GM23338 (cell line): ENCODE measurements at regions not wholly inside any gene's neighbourhood (a gene's known extent, or its start where the extent isn't known, plus 50 kb on each side); places are given as distances from the start of the nearest gene placed in this dataset.

Source experiments
- ATAC-seq: fragments of 200-7000 bp; cut with Tn5 transposase; 3 replicates; pipeline ENCODE4 v1.9.1; 2020
- DNase-seq: peaks from one replicate; pipeline ENCODE4 v3.0.0-alpha.2; 2015; ENCODE audit warnings: low spot score
- H2AFZ ChIP-seq: fragments of 200-600 bp; sonication (generic); 2 replicates; pipeline ENCODE4 v1.8.0; 2016; ENCODE audit warnings: antibody characterized with exemption, mild to moderate bottlenecking, moderate library complexity
- H3F3A ChIP-seq: fragments of 200-600 bp; sonication (generic); replicated peaks from 2 replicates; pipeline ENCODE4 v1.8.0; 2017; ENCODE audit warnings: antibody characterized with exemption, mixed run types, low read depth
- H3K27ac ChIP-seq: fragments of 200-600 bp; sonication (generic); 2 replicates; pipeline ENCODE4 v1.6.1; 2016; ENCODE audit warnings: low read depth
- H3K27me3 ChIP-seq: fragments of 200-600 bp; sonication (generic); 2 replicates; pipeline ENCODE4 v1.8.0; 2016; ENCODE audit warnings: mild to moderate bottlenecking, mixed run types, moderate library complexity; ENCODE audit not compliant: insufficient read depth
- H3K36me3 ChIP-seq: fragments of 200-600 bp; sonication (generic); 2 replicates; pipeline ENCODE4 v1.8.0; 2016; ENCODE audit warnings: mild to moderate bottlenecking; ENCODE audit not compliant: insufficient read depth
- H3K4me1 ChIP-seq: fragments of 200-600 bp; sonication (generic); 2 replicates; pipeline ENCODE4 v1.8.0; 2016; ENCODE audit warnings: mild to moderate bottlenecking, moderate library complexity; ENCODE audit not compliant: insufficient read depth
- H3K4me2 ChIP-seq: fragments of 200-600 bp; sonication (generic); 2 replicates; pipeline ENCODE4 v1.7.1; 2017; ENCODE audit warnings: mixed run types
- H3K4me3 ChIP-seq: fragments of 200-600 bp; sonication (generic); 2 replicates; pipeline ENCODE4 v1.6.1; 2016; ENCODE audit warnings: mixed run types
- H3K79me2 ChIP-seq: fragments of 200-600 bp; sonication (generic); replicated peaks from 2 replicates; pipeline ENCODE4 v1.8.0; 2017; ENCODE audit warnings: mild to moderate bottlenecking; ENCODE audit not compliant: insufficient read depth
- H3K9me2 ChIP-seq: fragments of 200-600 bp; sonication (generic); 2 replicates; pipeline ENCODE4 v1.8.0; 2017; ENCODE audit not compliant: insufficient read depth
- H4K20me1 ChIP-seq: fragments of 200-600 bp; sonication (generic); replicated peaks from 2 replicates; pipeline ENCODE4 v1.8.0; 2017; ENCODE audit warnings: mild to moderate bottlenecking; ENCODE audit not compliant: insufficient read depth
- H3K27ac Mint-ChIP-seq: 2 replicates; pipeline ENCODE4 v1.8.0; 2020; ENCODE audit warnings: inconsistent platforms, mild to moderate bottlenecking, moderate library complexity, mixed read lengths
- H3K27me3 Mint-ChIP-seq: 3 replicates; pipeline ENCODE4 v1.8.0; 2022; ENCODE audit warnings: low read depth, mild to moderate bottlenecking, moderate library complexity, mixed read lengths, inconsistent platforms; ENCODE audit not compliant: insufficient read depth, poor library complexity
- H3K36me3 Mint-ChIP-seq: 3 replicates; pipeline ENCODE4 v1.8.0; 2021; ENCODE audit warnings: low read depth, mild to moderate bottlenecking, inconsistent platforms, moderate library complexity, mixed read lengths
- H3K4me1 Mint-ChIP-seq: 3 replicates; pipeline ENCODE4 v1.8.0; 2020; ENCODE audit warnings: mild to moderate bottlenecking, inconsistent platforms, mixed read lengths
- H3K4me3 Mint-ChIP-seq: 3 replicates; pipeline ENCODE4 v1.8.0; 2021; ENCODE audit warnings: moderate library complexity, mild to moderate bottlenecking, inconsistent platforms, mixed read lengths
- H3K9me3 Mint-ChIP-seq: 3 replicates; pipeline ENCODE4 v1.8.0; 2020; ENCODE audit warnings: moderate library complexity, mild to moderate bottlenecking, inconsistent platforms, mixed read lengths
- CREB1 ChIP-seq: fragments of 250-450 bp; sonication (Bioruptor Pico); IDR thresholded peaks from 2 replicates; pipeline ENCODE4 v1.5.0; 2020; ENCODE audit warnings: low read depth, mild to moderate bottlenecking, moderate library complexity
- CTCF ChIP-seq, 2 experiments: fragments of 200-600 bp in 1 of 2; sonication (generic) in 1 of 2; conservative IDR thresholded peaks; 2 replicates each; pipeline versions ENCODE4 v1.5.1 to v1.6.1; 2016 to 2017; ENCODE audit warnings: antibody characterized with exemption in 2 of 2, low read depth in 2 of 2, mild to moderate bottlenecking in 2 of 2, moderate library complexity in 1 of 2
- EZH2 ChIP-seq: fragments of 200-600 bp; sonication (generic); IDR thresholded peaks from one replicate; pipeline ENCODE4 v1.8.0; 2017; ENCODE audit warnings: antibody characterized with exemption, mild to moderate bottlenecking, low read depth; ENCODE audit not compliant: unreplicated experiment
- NANOG ChIP-seq: IDR thresholded peaks from 2 replicates; pipeline ENCODE4 v1.6.1; 2016; ENCODE audit warnings: antibody characterized with exemption, borderline replicate concordance
- POLR2AphosphoS5 ChIP-seq: IDR thresholded peaks from 2 replicates; pipeline ENCODE4 v1.6.1; 2016; ENCODE audit warnings: antibody characterized with exemption, low read depth
- REST ChIP-seq: IDR thresholded peaks from one replicate; pipeline ENCODE4 v1.6.1; 2018; ENCODE audit warnings: antibody characterized with exemption; ENCODE audit not compliant: unreplicated experiment
- STAT1 ChIP-seq: IDR thresholded peaks from one replicate; pipeline ENCODE4 v1.6.1; 2016; ENCODE audit warnings: antibody characterized with exemption; ENCODE audit not compliant: unreplicated experiment

DNA sequence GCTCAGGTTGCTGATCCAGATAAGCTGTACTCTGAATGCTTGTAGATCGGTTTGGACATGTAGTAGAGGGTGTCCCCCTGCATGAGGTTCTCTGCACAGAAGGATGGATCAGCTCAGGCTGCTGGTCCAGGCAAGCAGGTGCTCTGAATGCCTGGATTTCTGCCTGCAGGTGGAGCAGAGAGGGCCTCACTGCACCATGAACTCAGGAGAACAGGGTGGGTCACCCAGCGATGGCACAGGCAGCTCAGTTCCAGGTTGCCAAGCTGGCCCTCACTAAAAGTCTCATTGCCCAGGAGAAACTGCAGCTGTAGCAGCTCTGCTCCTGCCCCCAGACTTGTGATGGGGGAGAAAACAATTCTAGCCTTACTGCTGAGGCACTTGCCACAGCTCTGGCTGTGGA, 491.8 kb downstream of the XIRP2 start:
- H2AFZ ChIP-seq, result no peak overlapping the region
- H3K4me1 Mint-ChIP-seq, result peaks cover 54% of the 10 kb centered on the region
- H3K4me3 ChIP-seq, result no peak overlapping the region
- ATAC-seq (peak; percentile 46), DNase-seq (no peak)
- peaks cover 58% of the 10 kb centered on the region for H3K4me1 ChIP-seq
- H3K27ac Mint-ChIP-seq, result no peak overlapping the region
- H3K27me3 Mint-ChIP-seq, result peaks cover 4% of the 10 kb centered on the region
- H3K36me3 Mint-ChIP-seq, result no peaks in the 10 kb centered on the region
- H3K4me3 Mint-ChIP-seq, result no peak overlapping the region
- no peak overlapping the region for H3K27ac ChIP-seq
- H3K79me2 ChIP-seq, result peaks cover 45% of the 10 kb centered on the region
- H3F3A ChIP-seq, result no peaks in the 10 kb centered on the region
- no peak overlapping the region for H3K4me2 ChIP-seq
- no peaks in the 10 kb centered on the region for H3K36me3 ChIP-seq
- no peaks in the 10 kb centered on the region for H3K9me2 ChIP-seq
- H3K9me3 Mint-ChIP-seq, result no peaks in the 10 kb centered on the region
- peaks cover 45% of the 10 kb centered on the region; the same call in 1 of the 2 replicates for H4K20me1 ChIP-seq
- TF ChIP-seq NANOG, result no peak
- TF ChIP-seq CTCF (conservative IDR thresholded peaks at IDR 0.05; ENCODE audit: low read depth in 2 of 2), result peak in 1 of 2 experiments; percentile 32; a peak in 2 of 4 replicates
- H3K27me3 ChIP-seq, result no peaks in the 10 kb centered on the region

DNA sequence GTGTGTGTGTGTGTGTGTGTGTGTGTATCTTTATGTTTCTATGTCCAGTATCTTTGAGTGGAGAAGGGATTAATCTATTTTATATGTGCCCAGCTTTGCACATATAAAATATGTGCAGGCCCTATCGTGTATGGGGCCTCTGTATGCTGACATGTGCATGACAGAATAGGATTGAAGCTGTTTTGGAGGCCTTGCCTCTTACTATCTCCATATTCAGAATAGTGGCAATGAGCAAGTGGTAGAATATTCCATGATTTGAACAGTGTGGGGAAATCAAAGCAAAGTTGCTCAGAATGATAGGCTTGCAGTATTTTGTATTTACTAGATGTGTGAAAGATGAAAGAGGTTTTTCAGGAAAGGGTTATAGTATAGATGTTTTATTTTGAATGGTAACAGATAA, 480.8 kb downstream of the XIRP2 start:
- Histone ChIP-seq H3K27ac (no peak overlapping the region), H2AFZ (no peak overlapping the region), H3K4me2 (no peak overlapping the region), H3K4me3 (no peak overlapping the region), H3F3A (no peaks in the 10 kb centered on the region), H3K36me3 (no peaks in the 10 kb centered on the region), H3K27me3 (no peaks in the 10 kb centered on the region), H3K79me2 (peaks cover 57% of the 10 kb centered on the region), H3K4me1 (no peaks in the 10 kb centered on the region), H3K9me2 (no peaks in the 10 kb centered on the region), H4K20me1 (peaks cover 12% of the 10 kb centered on the region)
- TF ChIP-seq POLR2AphosphoS5 (no peak), STAT1 (no peak), REST (no peak), EZH2 (no peak), NANOG (no peak), CREB1 (CRISPR knock-in tag) (no peak)
- H3K4me1 Mint-ChIP-seq, result no peaks in the 10 kb centered on the region; the same call in 2 of the 3 replicates
- H3K27ac Mint-ChIP-seq, result no peak overlapping the region
- H3K4me3 Mint-ChIP-seq, result no peak overlapping the region
- no peaks in the 10 kb centered on the region for H3K9me3 Mint-ChIP-seq
- ATAC-seq (no peak), DNase-seq (no peak)
- peaks cover 7% of the 10 kb centered on the region; the same call in 1 of the 3 replicates for H3K36me3 Mint-ChIP-seq
- peaks cover 5% of the 10 kb centered on the region for H3K27me3 Mint-ChIP-seq
